ENCODE measurements at regions not wholly inside any gene's neighbourhood (a gene's known extent, or its start where the extent isn't known, plus 50 kb on each side); places are given as distances from the start of the nearest gene placed in this dataset.

DNA sequence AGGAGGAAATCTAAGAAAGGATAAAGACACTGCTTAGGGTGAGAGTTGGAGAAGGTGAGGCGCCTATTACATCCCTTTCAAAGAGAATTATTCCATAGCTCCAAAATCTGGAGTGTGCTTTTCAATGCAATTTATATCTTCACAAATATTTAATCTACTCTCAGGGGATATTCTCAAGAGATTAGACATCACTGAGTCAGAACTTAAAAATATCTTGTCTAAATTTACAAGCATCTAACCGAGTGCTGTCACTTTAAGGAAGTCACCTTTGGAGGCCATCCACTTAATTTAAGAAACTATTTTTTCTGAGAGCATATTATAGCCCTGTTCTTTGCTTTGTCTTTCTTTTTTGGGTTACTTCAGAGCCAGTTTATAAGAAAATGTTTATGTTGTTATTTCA is 134.6 kb downstream of the TNFSF18 start:
- CTCF ChIA-PET = no interaction called here
- H3K27ac ChIP-seq (ENCODE audit: insufficient read depth in 1 of 2, low read depth in 1 of 2, low read length in 2 of 2, poor library complexity in 1 of 2, severe bottlenecking in 2 of 2) = no peak overlapping the region

GRCh38 chr1:172917972-172918371 is 132.8 kb downstream of the TNFSF18 start:
- DNase-seq = no peak

More for the DNA sequence above, 134.6 kb downstream of the TNFSF18 start:
- no peaks in the 10 kb centered on the region for H3K36me3 ChIP-seq (ENCODE audit: control insufficient read depth in 4 of 4, insufficient read depth in 4 of 4, low read length in 3 of 4)
- peaks cover 0 to 12% (median 6%) of the 10 kb centered on the region in 4 experiments for H3K4me1 ChIP-seq (ENCODE audit: control extremely low read depth in 1 of 4, control insufficient read depth in 4 of 4, insufficient read depth in 4 of 4, low read length in 3 of 4)
- no peak overlapping the region for H3K4me3 ChIP-seq (ENCODE audit: control insufficient read depth in 1 of 7, extremely low read depth in 1 of 7, insufficient read depth in 4 of 7, low read depth in 2 of 7, low read length in 6 of 7)
- POLR2A ChIA-PET = no interaction called here
- H3K27me3 ChIP-seq (replicated peaks in 2 of 5; ENCODE audit: control insufficient read depth in 4 of 5, insufficient read depth in 5 of 5, low read length in 4 of 5) = no peaks in the 10 kb centered on the region
- peaks cover 5 to 15% (median 8%) of the 10 kb centered on the region in 5 experiments for H3K9me3 ChIP-seq (ENCODE audit: control extremely low read depth in 1 of 5, control insufficient read depth in 4 of 5, insufficient read depth in 2 of 5, low read depth in 1 of 5, low read length in 4 of 5)
- WGBS (ENCODE audit: insufficient coverage) = no CpG with 5 or more reads among the region's 2 CpGs
- DNase-seq = no peak

DNA sequence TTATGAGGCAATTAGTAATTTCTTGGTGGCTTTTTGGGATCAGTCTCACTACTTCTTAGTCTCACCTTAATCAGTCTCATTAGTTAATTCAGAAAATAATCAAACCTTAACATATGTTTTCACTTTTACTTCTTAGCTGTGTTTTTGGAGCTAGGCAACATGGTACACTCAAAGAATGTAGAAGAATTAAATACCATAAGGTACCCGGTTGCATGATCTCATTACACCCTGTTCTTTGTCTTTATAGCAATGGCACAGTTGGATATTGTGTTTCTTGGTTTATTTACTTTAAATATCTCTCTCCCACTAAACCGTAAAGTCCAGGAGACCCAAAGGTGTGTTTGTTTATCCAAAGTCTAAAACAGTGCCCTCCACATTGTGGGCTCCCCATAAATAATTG is 132.3 kb downstream of the TNFSF18 start:
- CTCF ChIA-PET = interaction anchor here (1.3 kb wide), 1 partner anchor 11 kb away, joined by 3 read pairs; no protein-coding TSS in a partner anchor
- no peak for DNase-seq
- WGBS (ENCODE audit: insufficient coverage) = no CpG with 5 or more reads among the region's 2 CpGs
- peaks cover 0 to 3% (median 1%) of the 10 kb centered on the region in 5 experiments for H3K9me3 ChIP-seq (ENCODE audit: control extremely low read depth in 1 of 5, control insufficient read depth in 4 of 5, insufficient read depth in 2 of 5, low read depth in 1 of 5, low read length in 4 of 5)
- peaks cover 0 to 12% (median 6%) of the 10 kb centered on the region in 4 experiments for H3K4me1 ChIP-seq (ENCODE audit: control extremely low read depth in 1 of 4, control insufficient read depth in 4 of 4, insufficient read depth in 4 of 4, low read length in 3 of 4)
- POLR2A ChIA-PET = no interaction called here
- no peak overlapping the region for H3K4me3 ChIP-seq (ENCODE audit: control insufficient read depth in 1 of 7, extremely low read depth in 1 of 7, insufficient read depth in 4 of 7, low read depth in 2 of 7, low read length in 6 of 7)
- no peak overlapping the region for H3K27ac ChIP-seq (ENCODE audit: insufficient read depth in 1 of 2, low read depth in 1 of 2, low read length in 2 of 2, poor library complexity in 1 of 2, severe bottlenecking in 2 of 2)
- no peaks in the 10 kb centered on the region for H3K36me3 ChIP-seq (ENCODE audit: control insufficient read depth in 4 of 4, insufficient read depth in 4 of 4, low read length in 3 of 4)
- no peaks in the 10 kb centered on the region for H3K27me3 ChIP-seq (replicated peaks in 2 of 5; ENCODE audit: control insufficient read depth in 4 of 5, insufficient read depth in 5 of 5, low read length in 4 of 5)

More at GRCh38 chr1:172917972-172918371, 132.8 kb downstream of the TNFSF18 start:
- Histone ChIP-seq H3K27me3 (replicated peaks in 2 of 5; ENCODE audit: control insufficient read depth in 4 of 5, insufficient read depth in 5 of 5, low read length in 4 of 5) (no peaks in the 10 kb centered on the region), H3K4me1 (ENCODE audit: control extremely low read depth in 1 of 4, control insufficient read depth in 4 of 4, insufficient read depth in 4 of 4, low read length in 3 of 4) (peaks cover 0 to 12% (median 6%) of the 10 kb centered on the region in 4 experiments), H3K27ac (ENCODE audit: insufficient read depth in 1 of 2, low read depth in 1 of 2, low read length in 2 of 2, poor library complexity in 1 of 2, severe bottlenecking in 2 of 2) (no peak overlapping the region), H3K36me3 (ENCODE audit: control insufficient read depth in 4 of 4, insufficient read depth in 4 of 4, low read length in 3 of 4) (no peaks in the 10 kb centered on the region), H3K4me3 (ENCODE audit: control insufficient read depth in 1 of 7, extremely low read depth in 1 of 7, insufficient read depth in 4 of 7, low read depth in 2 of 7, low read length in 6 of 7) (no peak overlapping the region), H3K9me3 (ENCODE audit: control extremely low read depth in 1 of 5, control insufficient read depth in 4 of 5, insufficient read depth in 2 of 5, low read depth in 1 of 5, low read length in 4 of 5) (peaks cover 1 to 7% (median 3%) of the 10 kb centered on the region in 5 experiments)
- WGBS (ENCODE audit: insufficient coverage) = 100% methylated on average over 1 of the region's 2 CpGs
- POLR2A ChIA-PET = no interaction called here
- CTCF ChIA-PET = interaction anchor here (1.3 kb wide), 1 partner anchor 12 kb away, joined by 3 read pairs; no protein-coding TSS in a partner anchor

DNA sequence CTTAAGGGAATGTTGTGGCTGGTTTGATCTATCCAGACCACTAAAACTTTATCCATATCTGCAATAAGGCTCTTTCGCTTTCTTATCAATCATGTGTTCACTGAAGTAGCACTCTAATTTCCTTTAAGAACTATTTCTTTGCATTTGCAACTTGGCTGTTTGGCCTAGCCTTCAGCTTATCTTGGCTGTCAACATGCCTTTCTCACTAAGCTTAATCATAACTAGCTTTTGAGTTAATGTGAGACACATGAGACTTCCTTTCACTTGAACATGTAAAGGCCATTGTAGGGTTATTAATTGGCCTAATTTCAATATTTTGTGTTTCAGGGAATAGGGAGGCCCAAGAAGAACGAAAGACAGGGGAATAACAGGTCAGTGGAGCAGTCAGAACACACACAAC is 124.7 kb downstream of the TNFSF18 start:
- no peaks in the 10 kb centered on the region for H3K9me3 ChIP-seq (ENCODE audit: control extremely low read depth in 1 of 5, control insufficient read depth in 4 of 5, insufficient read depth in 2 of 5, low read depth in 1 of 5, low read length in 4 of 5)
- ChIA-PET POLR2A (no interaction called here), CTCF (interaction anchor here (1.2 kb wide), 1 partner anchor 100 kb away, joined by 4 read pairs; no protein-coding TSS in a partner anchor)
- H3K36me3 ChIP-seq (ENCODE audit: control insufficient read depth in 4 of 4, insufficient read depth in 4 of 4, low read length in 3 of 4) = no peaks in the 10 kb centered on the region
- no peak overlapping the region for H3K27ac ChIP-seq (ENCODE audit: insufficient read depth in 1 of 2, low read depth in 1 of 2, low read length in 2 of 2, poor library complexity in 1 of 2, severe bottlenecking in 2 of 2)
- 89% methylated on average over 1 of the region's 2 CpGs for WGBS (ENCODE audit: insufficient coverage)
- H3K4me3 ChIP-seq (ENCODE audit: control insufficient read depth in 1 of 7, extremely low read depth in 1 of 7, insufficient read depth in 4 of 7, low read depth in 2 of 7, low read length in 6 of 7) = no peak overlapping the region
- H3K27me3 ChIP-seq (replicated peaks in 2 of 5; ENCODE audit: control insufficient read depth in 4 of 5, insufficient read depth in 5 of 5, low read length in 4 of 5) = no peaks in the 10 kb centered on the region
- DNase-seq = no peak
- no peaks in the 10 kb centered on the region for H3K4me1 ChIP-seq (ENCODE audit: control extremely low read depth in 1 of 4, control insufficient read depth in 4 of 4, insufficient read depth in 4 of 4, low read length in 3 of 4)

- no peak overlapping the region for H3K27ac ChIP-seq (ENCODE audit: insufficient read depth in 1 of 2, low read depth in 1 of 2, low read length in 2 of 2, poor library complexity in 1 of 2, severe bottlenecking in 2 of 2)
- H3K4me3 ChIP-seq (ENCODE audit: control insufficient read depth in 1 of 7, extremely low read depth in 1 of 7, insufficient read depth in 4 of 7, low read depth in 2 of 7, low read length in 6 of 7) = no peak overlapping the region
- ChIA-PET POLR2A (interaction anchor here (0.6 to 0.7 kb wide), 2 partner anchors 11 to 15 kb away, joined by 3 to 4 read pairs; no protein-coding TSS in a partner anchor), CTCF (interaction anchor here (1.0 kb wide), 1 partner anchor 19 kb away, joined by 3 read pairs; no protein-coding TSS in a partner anchor)
- WGBS (ENCODE audit: insufficient coverage) = 90% methylated on average over 1 of the region's 2 CpGs
- H3K9me3 ChIP-seq (ENCODE audit: control extremely low read depth in 1 of 5, control insufficient read depth in 4 of 5, insufficient read depth in 2 of 5, low read depth in 1 of 5, low read length in 4 of 5) = peaks cover 0 to 1% (median 0%) of the 10 kb centered on the region in 5 experiments
- peaks cover 0 to 5% (median 2%) of the 10 kb centered on the region in 4 experiments for H3K4me1 ChIP-seq (ENCODE audit: control extremely low read depth in 1 of 4, control insufficient read depth in 4 of 4, insufficient read depth in 4 of 4, low read length in 3 of 4)
- DNase-seq = no peak
- H3K27me3 ChIP-seq (replicated peaks in 2 of 5; ENCODE audit: control insufficient read depth in 4 of 5, insufficient read depth in 5 of 5, low read length in 4 of 5) = no peaks in the 10 kb centered on the region
- H3K36me3 ChIP-seq (ENCODE audit: control insufficient read depth in 4 of 4, insufficient read depth in 4 of 4, low read length in 3 of 4) = no peaks in the 10 kb centered on the region
Observed at GRCh38 chr1:172928412-172928811, 122.3 kb downstream of the TNFSF18 start.

GRCh38 chr1:172929006-172929405 is 121.7 kb downstream of the TNFSF18 start:
- Histone ChIP-seq H3K27me3 (replicated peaks in 2 of 5; ENCODE audit: control insufficient read depth in 4 of 5, insufficient read depth in 5 of 5, low read length in 4 of 5) (no peaks in the 10 kb centered on the region), H3K27ac (ENCODE audit: insufficient read depth in 1 of 2, low read depth in 1 of 2, low read length in 2 of 2, poor library complexity in 1 of 2, severe bottlenecking in 2 of 2) (no peak overlapping the region), H3K9me3 (ENCODE audit: control extremely low read depth in 1 of 5, control insufficient read depth in 4 of 5, insufficient read depth in 2 of 5, low read depth in 1 of 5, low read length in 4 of 5) (peaks cover 0 to 1% (median 0%) of the 10 kb centered on the region in 5 experiments), H3K4me3 (ENCODE audit: control insufficient read depth in 1 of 7, extremely low read depth in 1 of 7, insufficient read depth in 4 of 7, low read depth in 2 of 7, low read length in 6 of 7) (no peak overlapping the region), H3K4me1 (ENCODE audit: control extremely low read depth in 1 of 4, control insufficient read depth in 4 of 4, insufficient read depth in 4 of 4, low read length in 3 of 4) (peaks cover 0 to 9% (median 5%) of the 10 kb centered on the region in 4 experiments), H3K36me3 (ENCODE audit: control insufficient read depth in 4 of 4, insufficient read depth in 4 of 4, low read length in 3 of 4) (no peaks in the 10 kb centered on the region)
- WGBS (ENCODE audit: insufficient coverage) = 100% methylated on average over 1 of the region's 2 CpGs
- CTCF ChIA-PET = interaction anchor here (1.0 to 1.1 kb wide), 2 partner anchors 11 to 20 kb away, joined by 3 read pairs; no protein-coding TSS in a partner anchor
- POLR2A ChIA-PET = interaction anchor here (0.6 to 0.7 kb wide), 2 partner anchors 12 to 16 kb away, joined by 3 to 4 read pairs; no protein-coding TSS in a partner anchor
- no peak for DNase-seq

GRCh38 chr1:172930142-172930541 is 120.6 kb downstream of the TNFSF18 start:
- H3K36me3 ChIP-seq (ENCODE audit: control insufficient read depth in 4 of 4, insufficient read depth in 4 of 4, low read length in 3 of 4) = no peaks in the 10 kb centered on the region
- peaks cover 0 to 18% (median 11%) of the 10 kb centered on the region in 4 experiments for H3K4me1 ChIP-seq (ENCODE audit: control extremely low read depth in 1 of 4, control insufficient read depth in 4 of 4, insufficient read depth in 4 of 4, low read length in 3 of 4)
- H3K9me3 ChIP-seq (ENCODE audit: control extremely low read depth in 1 of 5, control insufficient read depth in 4 of 5, insufficient read depth in 2 of 5, low read depth in 1 of 5, low read length in 4 of 5) = peaks cover 0 to 1% (median 0%) of the 10 kb centered on the region in 5 experiments
- no peak for DNase-seq
- no peaks in the 10 kb centered on the region for H3K27me3 ChIP-seq (replicated peaks in 2 of 5; ENCODE audit: control insufficient read depth in 4 of 5, insufficient read depth in 5 of 5, low read length in 4 of 5)
- no peak overlapping the region for H3K27ac ChIP-seq (ENCODE audit: insufficient read depth in 1 of 2, low read depth in 1 of 2, low read length in 2 of 2, poor library complexity in 1 of 2, severe bottlenecking in 2 of 2)
- H3K4me3 ChIP-seq (ENCODE audit: control insufficient read depth in 1 of 7, extremely low read depth in 1 of 7, insufficient read depth in 4 of 7, low read depth in 2 of 7, low read length in 6 of 7) = no peak overlapping the region
- no CpG with 5 or more reads among the region's 2 CpGs for WGBS (ENCODE audit: insufficient coverage)
- CTCF ChIA-PET = interaction anchor here (1.1 kb wide), 1 partner anchor 12 kb away, joined by 3 read pairs; no protein-coding TSS in a partner anchor
- POLR2A ChIA-PET = no interaction called here
